ENCODE measurements at regions not wholly inside any gene's neighbourhood (a gene's known extent, or its start where the extent isn't known, plus 50 kb on each side); places are given as distances from the start of the nearest gene placed in this dataset.

DNA sequence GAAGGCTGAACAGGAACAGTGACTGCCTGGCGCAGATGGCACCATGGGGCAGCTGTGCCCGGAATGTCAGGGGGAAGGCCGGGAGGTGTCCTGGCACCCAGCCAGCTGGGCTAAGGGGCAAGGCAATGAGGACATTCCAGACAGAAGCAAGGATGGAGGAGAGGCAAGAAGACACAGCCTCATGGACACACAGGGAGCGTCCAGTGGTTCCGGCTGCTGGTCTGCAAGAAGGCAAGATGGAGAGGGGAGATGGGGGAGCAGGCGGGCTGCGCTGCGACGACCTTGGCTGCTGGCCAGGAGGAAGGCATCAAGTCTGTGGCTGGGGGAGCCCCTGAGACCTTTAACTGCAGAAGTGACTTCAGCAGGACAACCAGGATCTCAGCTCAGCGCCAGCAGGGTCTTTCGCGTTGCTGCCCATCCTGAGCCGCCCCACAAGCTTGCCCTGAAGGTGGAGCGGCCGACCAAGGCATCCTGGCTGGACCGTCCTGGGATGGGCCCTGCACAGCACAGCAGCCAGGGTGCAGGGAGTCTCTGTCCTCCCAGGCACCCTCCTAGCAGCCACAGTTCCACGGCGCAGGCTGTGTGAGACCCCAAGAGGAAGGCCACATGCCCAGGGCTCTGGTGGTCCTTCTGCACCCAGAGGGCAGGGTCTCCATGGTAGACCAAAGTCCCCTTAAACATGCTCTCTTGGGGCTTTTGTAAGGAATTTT is 531.7 kb downstream of the BRD1 start:
- no peak for DNase-seq
- Histone ChIP-seq H3K27ac (ENCODE audit: insufficient read depth, low read length) (no peak overlapping the region), H3K79me1 (ENCODE audit: low read depth in 1 of 2, low read length in 2 of 2) (no peaks in the 10 kb centered on the region), H2AK9ac (replicated peaks; ENCODE audit: low read depth, low read length, poor library complexity) (no peak overlapping the region), H3K4me1 (ENCODE audit: control insufficient read depth, insufficient read depth, low read length) (no peaks in the 10 kb centered on the region), H2AFZ (replicated peaks; ENCODE audit: low read length, poor library complexity) (peak overlapping the region; percentile 21), H2BK15ac (ENCODE audit: low read depth, low read length) (no peak overlapping the region), H4K20me1 (ENCODE audit: insufficient read depth, low read length) (no peaks in the 10 kb centered on the region), H3K9ac (ENCODE audit: low read depth, low read length) (no peak overlapping the region), H3K4ac (ENCODE audit: low read depth, low read length) (no peak overlapping the region), H3K18ac (ENCODE audit: low read depth, low read length) (no peak overlapping the region), H2AK5ac (ENCODE audit: low read depth, low read length) (no peak overlapping the region), H3K4me3 (ENCODE audit: insufficient read depth, low read depth, low read length) (no peak overlapping the region), H3K36me3 (ENCODE audit: control insufficient read depth, insufficient read depth, low read length) (no peaks in the 10 kb centered on the region), H4K91ac (ENCODE audit: insufficient read depth, low read depth, low read length) (no peak overlapping the region), H3K56ac (ENCODE audit: extremely low read depth, insufficient read depth, low read length) (no peak overlapping the region), H4K5ac (ENCODE audit: low read depth, low read length) (no peak overlapping the region), H3K27me3 (ENCODE audit: control insufficient read depth, insufficient read depth, low read length) (no peaks in the 10 kb centered on the region), H3K14ac (replicated peaks; ENCODE audit: low read depth, low read length) (no peak overlapping the region), H4K8ac (ENCODE audit: low read depth in 2 of 2, low read length in 2 of 2) (no peak overlapping the region), H3K9me1 (ENCODE audit: insufficient read depth, low read length) (no peaks in the 10 kb centered on the region), H2BK20ac (ENCODE audit: low read depth, low read length) (no peak overlapping the region), H3K4me2 (ENCODE audit: low read depth, low read length) (no peak overlapping the region), H2BK120ac (ENCODE audit: low read depth, low read length) (no peak overlapping the region), H3K23ac (ENCODE audit: low read depth, low read length) (no peak overlapping the region), H3K9me3 (ENCODE audit: control insufficient read depth, insufficient read depth, low read length) (peaks cover 76% of the 10 kb centered on the region), H2BK5ac (ENCODE audit: low read depth, low read length, poor library complexity, severe bottlenecking) (no peak overlapping the region)
- no peak for TF ChIP-seq FOS (IDR thresholded peaks at IDR 0.05; ENCODE audit: low read depth, low read length)
- no peak for TF ChIP-seq RAD21 (IDR thresholded peaks at IDR 0.05; ENCODE audit: low read length)
- no peak for TF ChIP-seq CEBPB (IDR thresholded peaks at IDR 0.05; ENCODE audit: low read depth, low read length)
- no peak for TF ChIP-seq RCOR1 (IDR thresholded peaks at IDR 0.05; ENCODE audit: insufficient replicate concordance, low read length)
- TF ChIP-seq, protein P1, sequence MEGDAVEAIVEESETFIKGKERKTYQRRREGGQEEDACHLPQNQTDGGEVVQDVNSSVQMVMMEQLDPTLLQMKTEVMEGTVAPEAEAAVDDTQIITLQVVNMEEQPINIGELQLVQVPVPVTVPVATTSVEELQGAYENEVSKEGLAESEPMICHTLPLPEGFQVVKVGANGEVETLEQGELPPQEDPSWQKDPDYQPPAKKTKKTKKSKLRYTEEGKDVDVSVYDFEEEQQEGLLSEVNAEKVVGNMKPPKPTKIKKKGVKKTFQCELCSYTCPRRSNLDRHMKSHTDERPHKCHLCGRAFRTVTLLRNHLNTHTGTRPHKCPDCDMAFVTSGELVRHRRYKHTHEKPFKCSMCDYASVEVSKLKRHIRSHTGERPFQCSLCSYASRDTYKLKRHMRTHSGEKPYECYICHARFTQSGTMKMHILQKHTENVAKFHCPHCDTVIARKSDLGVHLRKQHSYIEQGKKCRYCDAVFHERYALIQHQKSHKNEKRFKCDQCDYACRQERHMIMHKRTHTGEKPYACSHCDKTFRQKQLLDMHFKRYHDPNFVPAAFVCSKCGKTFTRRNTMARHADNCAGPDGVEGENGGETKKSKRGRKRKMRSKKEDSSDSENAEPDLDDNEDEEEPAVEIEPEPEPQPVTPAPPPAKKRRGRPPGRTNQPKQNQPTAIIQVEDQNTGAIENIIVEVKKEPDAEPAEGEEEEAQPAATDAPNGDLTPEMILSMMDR (conservative IDR thresholded peaks at IDR 0.05; ENCODE audit: low read depth, low read length) = no peak
- TF ChIP-seq, protein P2, sequence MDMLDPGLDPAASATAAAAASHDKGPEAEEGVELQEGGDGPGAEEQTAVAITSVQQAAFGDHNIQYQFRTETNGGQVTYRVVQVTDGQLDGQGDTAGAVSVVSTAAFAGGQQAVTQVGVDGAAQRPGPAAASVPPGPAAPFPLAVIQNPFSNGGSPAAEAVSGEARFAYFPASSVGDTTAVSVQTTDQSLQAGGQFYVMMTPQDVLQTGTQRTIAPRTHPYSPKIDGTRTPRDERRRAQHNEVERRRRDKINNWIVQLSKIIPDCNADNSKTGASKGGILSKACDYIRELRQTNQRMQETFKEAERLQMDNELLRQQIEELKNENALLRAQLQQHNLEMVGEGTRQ (IDR thresholded peaks at IDR 0.05; ENCODE audit: low read depth, low read length) = no peak
- no peak for TF ChIP-seq SMC3 (IDR thresholded peaks at IDR 0.05; ENCODE audit: low read depth, low read length)
- TF ChIP-seq NFE2L2 (IDR thresholded peaks at IDR 0.05; ENCODE audit: low read depth, low read length) = no peak
- TF ChIP-seq POLR2A (IDR thresholded peaks at IDR 0.05; ENCODE audit: low read depth, low read length) = no peak
- TF ChIP-seq MXI1 (IDR thresholded peaks at IDR 0.05; ENCODE audit: borderline replicate concordance, low read depth, low read length) = no peak
- no peak for TF ChIP-seq MAFK (IDR thresholded peaks at IDR 0.05; ENCODE audit: low read depth, low read length)
- TF ChIP-seq RFX5 (IDR thresholded peaks at IDR 0.05; ENCODE audit: low read depth, low read length) = no peak
- TF ChIP-seq, protein P3, sequence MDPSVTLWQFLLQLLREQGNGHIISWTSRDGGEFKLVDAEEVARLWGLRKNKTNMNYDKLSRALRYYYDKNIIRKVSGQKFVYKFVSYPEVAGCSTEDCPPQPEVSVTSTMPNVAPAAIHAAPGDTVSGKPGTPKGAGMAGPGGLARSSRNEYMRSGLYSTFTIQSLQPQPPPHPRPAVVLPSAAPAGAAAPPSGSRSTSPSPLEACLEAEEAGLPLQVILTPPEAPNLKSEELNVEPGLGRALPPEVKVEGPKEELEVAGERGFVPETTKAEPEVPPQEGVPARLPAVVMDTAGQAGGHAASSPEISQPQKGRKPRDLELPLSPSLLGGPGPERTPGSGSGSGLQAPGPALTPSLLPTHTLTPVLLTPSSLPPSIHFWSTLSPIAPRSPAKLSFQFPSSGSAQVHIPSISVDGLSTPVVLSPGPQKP (IDR thresholded peaks at IDR 0.05; ENCODE audit: borderline replicate concordance, low read depth, low read length) = no peak
- TF ChIP-seq CHD1 (IDR thresholded peaks at IDR 0.05; ENCODE audit: low read depth, low read length) = no peak
- ChIA-PET CTCF (no interaction called here), POLR2A (ENCODE audit: unreplicated experiment) (no interaction called here)
- no peak for ATAC-seq (ENCODE audit: low read depth)
- intact Hi-C loops (cut with micrococcal nuclease) = no loop called here
- dilution Hi-C loops (cut with HindIII; ENCODE audit: low sequenced_read_pairs, unreplicated experiment) = no loop called here
- BruUV-seq (replicated peaks) = no TSS peak
- in situ Hi-C loops (cut with MboI; ENCODE audit: low sequenced_read_pairs) = no loop called here
- 80% methylated on average over 10 of the region's 18 CpGs; no CpG with 5 or more reads in 1 of the 2 experiments for WGBS, 2 experiments (ENCODE audit: extremely low coverage in 2 of 2, insufficient read length in 1 of 2)

Measured in IMR-90 (cell line).